Smooth muscle cell (in vitro differentiated cells): ENCODE measurements at regions not wholly inside any gene's neighbourhood (a gene's known extent, or its start where the extent isn't known, plus 50 kb on each side); places are given as distances from the start of the nearest gene placed in this dataset.

Experiments
- DNase-seq: peaks from one replicate; lab custom pipeline; 2025; ENCODE audit not compliant: unreplicated experiment; lab: John Stamatoyannopoulos, UW
- H2AFZ ChIP-seq: fragments of 200-600 bp; sonication (generic); 2 replicates; pipeline ENCODE4 v1.6.0; 2016; ENCODE audit warnings: antibody characterized with exemption, low read depth, mild to moderate bottlenecking
- H3F3A ChIP-seq: fragments of 200-600 bp; sonication (generic); 2 replicates; pipeline ENCODE4 v1.6.0; 2017; ENCODE audit warnings: antibody characterized with exemption, low read depth
- H3K27ac ChIP-seq: fragments of 200-600 bp; sonication (generic); 2 replicates; pipeline ENCODE4 v1.5.1; 2016; ENCODE audit warnings: low read depth, mild to moderate bottlenecking
- H3K27me3 ChIP-seq: fragments of 200-600 bp; sonication (generic); 2 replicates; pipeline ENCODE4 v1.6.1; 2016; ENCODE audit warnings: low read depth, mild to moderate bottlenecking
- H3K36me3 ChIP-seq: fragments of 200-600 bp; sonication (generic); 2 replicates; pipeline ENCODE4 v1.5.1; 2016; ENCODE audit warnings: low read depth
- H3K4me1 ChIP-seq: fragments of 200-600 bp; sonication (generic); 2 replicates; pipeline ENCODE4 v1.5.1; 2016; ENCODE audit warnings: low read depth
- H3K4me2 ChIP-seq: fragments of 200-600 bp; sonication (generic); 2 replicates; pipeline ENCODE4 v1.6.0; 2016; ENCODE audit warnings: mild to moderate bottlenecking
- H3K4me3 ChIP-seq: fragments of 200-600 bp; sonication (generic); 2 replicates; pipeline ENCODE4 v1.5.1; 2016; ENCODE audit warnings: mild to moderate bottlenecking
- H3K79me2 ChIP-seq: fragments of 200-600 bp; sonication (generic); 2 replicates; pipeline ENCODE4 v1.6.0; 2016; ENCODE audit warnings: low read depth, mild to moderate bottlenecking
- H3K9ac ChIP-seq: fragments of 200-600 bp; sonication (generic); 2 replicates; pipeline ENCODE4 v1.6.0; 2016; ENCODE audit warnings: low read depth
- H3K9me3 ChIP-seq: fragments of 200-600 bp; sonication (generic); replicated peaks from 2 replicates; pipeline ENCODE4 v1.5.1; 2016; ENCODE audit warnings: low read depth
- H4K20me1 ChIP-seq: fragments of 200-600 bp; sonication (generic); 2 replicates; pipeline ENCODE4 v1.6.0; 2016; ENCODE audit warnings: low read depth
- CTCF ChIP-seq: fragments of 200-600 bp; sonication (generic); IDR thresholded peaks from 2 replicates; pipeline ENCODE4 v1.5.1; 2017; ENCODE audit warnings: borderline replicate concordance, mild to moderate bottlenecking, antibody characterized with exemption; ENCODE audit not compliant: insufficient read depth, poor library complexity, severe bottlenecking
- WGBS: methylation state at CpG from one replicate; pipeline ENCODE4 v1.1.7; 2016; ENCODE audit warnings: low lambda C conversion rate; 5-methylcytosine and 5-hydroxymethylcytosine counted together

GRCh38 chr4:23232987-23233386, 540.2 kb downstream of the GBA3 start:
- no peaks in the 10 kb centered on the region for H3K36me3 ChIP-seq
- 77% methylated on average over 2 of the region's 2 CpGs for WGBS
- H4K20me1 ChIP-seq, result no peaks in the 10 kb centered on the region
- no peaks in the 10 kb centered on the region for H3K9me3 ChIP-seq
- H2AFZ ChIP-seq, result no peak overlapping the region
- H3K9ac ChIP-seq, result no peak overlapping the region
- H3K27ac ChIP-seq, result no peak overlapping the region
- peaks cover 8% of the 10 kb centered on the region for H3K4me1 ChIP-seq
- no peaks in the 10 kb centered on the region for H3K79me2 ChIP-seq
- H3K27me3 ChIP-seq, result no peaks in the 10 kb centered on the region
- DNase-seq, result no peak
- H3F3A ChIP-seq, result no peaks in the 10 kb centered on the region
- H3K4me2 ChIP-seq, result no peak overlapping the region
- H3K4me3 ChIP-seq, result no peak overlapping the region
- TF ChIP-seq CTCF, result no peak

- H3K79me2 ChIP-seq, result no peaks in the 10 kb centered on the region
- no peaks in the 10 kb centered on the region for H3F3A ChIP-seq
- no peaks in the 10 kb centered on the region for H3K9me3 ChIP-seq
- H3K9ac ChIP-seq, result no peak overlapping the region
- H3K27ac ChIP-seq, result no peak overlapping the region
- no peak for DNase-seq
- no peak overlapping the region for H3K4me2 ChIP-seq
- H2AFZ ChIP-seq, result no peak overlapping the region
- TF ChIP-seq CTCF, result no peak
- 91% methylated on average over 1 of the region's 1 CpG for WGBS
- H3K4me1 ChIP-seq, result no peaks in the 10 kb centered on the region
- no peaks in the 10 kb centered on the region for H4K20me1 ChIP-seq
- no peak overlapping the region for H3K4me3 ChIP-seq
- no peaks in the 10 kb centered on the region for H3K36me3 ChIP-seq
- H3K27me3 ChIP-seq, result no peaks in the 10 kb centered on the region
These were observed 532.8 kb downstream of the GBA3 start for GRCh38 chr4:23225564-23225963.

- Histone ChIP-seq H4K20me1 (no peaks in the 10 kb centered on the region), H3K79me2 (no peaks in the 10 kb centered on the region), H3K27ac (no peak overlapping the region), H3K9me3 (no peaks in the 10 kb centered on the region), H2AFZ (no peak overlapping the region), H3K4me2 (no peak overlapping the region), H3K4me1 (no peaks in the 10 kb centered on the region), H3K9ac (no peak overlapping the region), H3K36me3 (no peaks in the 10 kb centered on the region), H3F3A (no peaks in the 10 kb centered on the region), H3K27me3 (no peaks in the 10 kb centered on the region), H3K4me3 (no peak overlapping the region)
- no peak for DNase-seq
- no peak for TF ChIP-seq CTCF
- WGBS, result 85% methylated on average over 4 of the region's 4 CpGs
These were observed 532.1 kb downstream of the GBA3 start for GRCh38 chr4:23224684-23225420.

GRCh38 chr4:23220911-23221310, 528.2 kb downstream of the GBA3 start:
- TF ChIP-seq CTCF, result no peak
- Histone ChIP-seq H3K36me3 (no peaks in the 10 kb centered on the region), H3K9ac (no peak overlapping the region), H3K79me2 (no peaks in the 10 kb centered on the region), H4K20me1 (no peaks in the 10 kb centered on the region), H3K27ac (no peak overlapping the region), H3K4me2 (no peak overlapping the region), H3K4me1 (no peaks in the 10 kb centered on the region), H3K9me3 (no peaks in the 10 kb centered on the region), H3F3A (no peaks in the 10 kb centered on the region), H2AFZ (no peak overlapping the region), H3K4me3 (no peak overlapping the region), H3K27me3 (no peaks in the 10 kb centered on the region)
- WGBS, result 86% methylated on average over 2 of the region's 2 CpGs
- no peak for DNase-seq
